ENCODE measurements at regions not wholly inside any gene's neighbourhood (a gene's known extent, or its start where the extent isn't known, plus 50 kb on each side); places are given as distances from the start of the nearest gene placed in this dataset.
A peak's percentile ranks its signal among the peaks of the same experiment; 100 is the strongest.

- DNase-seq: no peak
- Histone ChIP-seq H3K4me3 (ENCODE audit: low read depth, low read length) (no peak overlapping the region), H3K27me3 (ENCODE audit: insufficient read depth, low read depth, severe bottlenecking) (no peaks in the 10 kb centered on the region), H3K9me3 (ENCODE audit: severe bottlenecking) (no peaks in the 10 kb centered on the region), H3K36me3 (no peaks in the 10 kb centered on the region), H3K27ac (no peak overlapping the region)
- 0 out of 2 replicates have a peak, but pooled peaks have one; percentile 3 for TF ChIP-seq CTCF (IDR thresholded peaks at IDR 0.05; ENCODE audit: low read depth, low read length)
These were observed 610.0 kb upstream of the LMO3 start for GRCh38 chr12:17215759-17216570.

- no peak overlapping the region for H3K27ac ChIP-seq
- no peak overlapping the region for H3K4me3 ChIP-seq (ENCODE audit: low read depth, low read length)
- H3K36me3 ChIP-seq: no peaks in the 10 kb centered on the region
- TF ChIP-seq CTCF (IDR thresholded peaks at IDR 0.05; ENCODE audit: low read depth, low read length): no peak
- DNase-seq: no peak
- no peaks in the 10 kb centered on the region for H3K9me3 ChIP-seq (ENCODE audit: severe bottlenecking)
- H3K27me3 ChIP-seq (ENCODE audit: insufficient read depth, low read depth, severe bottlenecking): no peaks in the 10 kb centered on the region
These were observed 609.0 kb upstream of the LMO3 start for GRCh38 chr12:17214929-17215328.

- H3K36me3 ChIP-seq: no peaks in the 10 kb centered on the region
- no peak for DNase-seq
- no peak for TF ChIP-seq CTCF (IDR thresholded peaks at IDR 0.05; ENCODE audit: low read depth, low read length)
- H3K27me3 ChIP-seq (ENCODE audit: insufficient read depth, low read depth, severe bottlenecking): no peaks in the 10 kb centered on the region
- no peaks in the 10 kb centered on the region for H3K9me3 ChIP-seq (ENCODE audit: severe bottlenecking)
- no peak overlapping the region for H3K27ac ChIP-seq
- no peak overlapping the region for H3K4me3 ChIP-seq (ENCODE audit: low read depth, low read length)
These were observed 600.6 kb upstream of the LMO3 start for GRCh38 chr12:17206553-17206952.

- Histone ChIP-seq H3K9me3 (ENCODE audit: severe bottlenecking) (no peaks in the 10 kb centered on the region), H3K27me3 (ENCODE audit: insufficient read depth, low read depth, severe bottlenecking) (no peaks in the 10 kb centered on the region), H3K36me3 (no peaks in the 10 kb centered on the region), H3K4me3 (ENCODE audit: low read depth, low read length) (no peak overlapping the region), H3K27ac (no peak overlapping the region)
- 0 out of 2 replicates have a peak, but pooled peaks have one; percentile 14 for TF ChIP-seq CTCF (IDR thresholded peaks at IDR 0.05; ENCODE audit: low read depth, low read length)
- DNase-seq: no peak
These were observed 598.5 kb upstream of the LMO3 start for GRCh38 chr12:17204289-17205054.

DNA sequence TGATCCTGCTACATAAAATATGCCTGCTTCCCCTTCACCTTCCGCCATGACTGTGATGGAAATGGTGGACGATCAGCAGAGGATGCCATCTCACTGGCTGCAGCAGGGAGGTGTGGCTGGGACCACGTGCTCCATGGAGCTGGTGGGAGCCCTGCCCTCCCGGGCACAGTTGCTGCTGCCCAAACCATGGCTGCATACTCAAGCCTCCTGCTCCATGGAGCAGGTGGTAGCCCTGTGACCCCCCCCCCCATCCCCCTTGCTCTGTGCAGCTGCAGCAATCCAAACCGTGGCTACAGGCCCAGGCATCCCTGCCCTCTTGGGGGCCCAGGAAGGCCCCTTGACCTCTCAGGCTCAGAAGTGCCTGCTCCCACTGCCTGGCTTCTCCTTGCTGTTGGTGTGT is 597.5 kb upstream of the LMO3 start:
- Histone ChIP-seq H3K4me3 (ENCODE audit: low read depth, low read length) (no peak overlapping the region), H3K27me3 (ENCODE audit: insufficient read depth, low read depth, severe bottlenecking) (no peaks in the 10 kb centered on the region), H3K36me3 (no peaks in the 10 kb centered on the region), H3K27ac (no peak overlapping the region), H3K9me3 (ENCODE audit: severe bottlenecking) (no peaks in the 10 kb centered on the region)
- no peak for TF ChIP-seq CTCF (IDR thresholded peaks at IDR 0.05; ENCODE audit: low read depth, low read length)
- no peak for DNase-seq
